Hepatocyte (in vitro differentiated cells): ENCODE measurements at regions not wholly inside any gene's neighbourhood (a gene's known extent, or its start where the extent isn't known, plus 50 kb on each side); places are given as distances from the start of the nearest gene placed in this dataset.
A peak's percentile ranks its signal among the peaks of the same experiment; 100 is the strongest.

Experiments
- DNase-seq: peaks from one replicate; pipeline ENCODE4 v3.0.0-alpha.2; 2016; ENCODE audit warnings: low spot score
- H2AFZ ChIP-seq: fragments of 200-600 bp; sonication (generic); 2 replicates; pipeline ENCODE4 v1.6.0; 2016; ENCODE audit warnings: antibody characterized with exemption, mild to moderate bottlenecking
- H3K27ac ChIP-seq: fragments of 200-600 bp; sonication (generic); 2 replicates; pipeline ENCODE4 v1.5.1; 2016; ENCODE audit warnings: mild to moderate bottlenecking
- H3K27me3 ChIP-seq: fragments of 200-600 bp; sonication (generic); 2 replicates; pipeline ENCODE4 v1.6.1; 2016
- H3K36me3 ChIP-seq: fragments of 200-600 bp; sonication (generic); replicated peaks from 2 replicates; pipeline ENCODE4 v1.5.1; 2016; ENCODE audit warnings: low read depth; ENCODE audit not compliant: insufficient read depth
- H3K4me1 ChIP-seq: fragments of 200-600 bp; sonication (generic); 2 replicates; pipeline ENCODE4 v1.5.1; 2016; ENCODE audit warnings: mild to moderate bottlenecking, moderate library complexity; ENCODE audit not compliant: insufficient read depth
- H3K4me2 ChIP-seq: fragments of 200-600 bp; sonication (generic); 2 replicates; pipeline ENCODE4 v1.6.0; 2016
- H3K4me3 ChIP-seq: fragments of 200-600 bp; sonication (generic); 2 replicates; pipeline ENCODE4 v1.5.1; 2016; ENCODE audit warnings: mild to moderate bottlenecking
- H3K79me2 ChIP-seq: fragments of 200-600 bp; sonication (generic); 2 replicates; pipeline ENCODE4 v1.6.0; 2017; ENCODE audit warnings: mild to moderate bottlenecking
- H3K9me2 ChIP-seq: fragments of 200-600 bp; sonication (generic); replicated peaks from 2 replicates; pipeline ENCODE4 v1.6.0; 2017; ENCODE audit warnings: mild to moderate bottlenecking; ENCODE audit not compliant: insufficient read depth
- H3K9me3 ChIP-seq: fragments of 200-600 bp; sonication (generic); 2 replicates; pipeline ENCODE4 v1.5.1; 2016; ENCODE audit warnings: low read depth, mild to moderate bottlenecking
- H4K20me1 ChIP-seq: fragments of 200-600 bp; sonication (generic); 2 replicates; pipeline ENCODE4 v1.6.0; 2016; ENCODE audit warnings: mild to moderate bottlenecking; ENCODE audit not compliant: insufficient read depth, poor library complexity, severe bottlenecking
- EZH2 ChIP-seq: fragments of 200-600 bp; sonication (generic); IDR thresholded peaks from 2 replicates; pipeline ENCODE4 v1.6.1; 2016; ENCODE audit warnings: antibody characterized with exemption, mild to moderate bottlenecking, borderline replicate concordance
- EZH2phosphoT487 ChIP-seq: fragments of 200-600 bp; sonication (generic); IDR thresholded peaks from one replicate; pipeline ENCODE4 v1.6.1; 2018; ENCODE audit warnings: antibody characterized with exemption, mild to moderate bottlenecking, low read depth, moderate library complexity; ENCODE audit not compliant: unreplicated experiment, severe bottlenecking
- WGBS: methylation state at CpG from one replicate; pipeline ENCODE4 v1.1.6; 2016; ENCODE audit warnings: low lambda C conversion rate; ENCODE audit errors: missing lambda C conversion rate; 5-methylcytosine and 5-hydroxymethylcytosine counted together
- TF ChIP-seq, protein P1 (sequence below): fragments of 200-600 bp; sonication (generic); IDR thresholded peaks from 2 replicates; pipeline ENCODE4 v1.5.1; 2016; ENCODE audit warnings: antibody characterized with exemption, mild to moderate bottlenecking; ENCODE audit not compliant: poor library complexity

DNA sequence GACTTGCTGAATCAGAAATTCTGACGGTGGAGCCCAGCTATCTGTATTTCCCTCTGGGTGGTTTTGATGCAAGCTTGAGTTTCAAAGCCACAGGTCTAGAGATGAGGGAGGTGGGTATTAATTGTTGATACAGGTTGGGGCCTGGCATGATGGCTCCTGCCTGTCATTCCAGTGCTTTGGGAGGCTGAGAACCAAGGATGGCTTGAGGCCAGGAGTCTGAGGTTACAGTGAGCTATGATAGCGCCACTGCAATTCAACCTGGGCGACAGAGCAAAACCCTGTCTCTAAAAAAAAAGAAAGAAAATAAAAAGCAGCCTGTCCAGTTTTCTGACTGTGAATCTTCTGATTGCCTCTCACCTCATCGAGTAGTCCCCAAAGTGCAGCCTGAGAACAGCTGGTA, 184.8 kb upstream of the SASH1 start:
- Histone ChIP-seq H3K9me2 (no peaks in the 10 kb centered on the region), H3K27me3 (no peaks in the 10 kb centered on the region), H3K4me3 (no peak overlapping the region), H3K36me3 (no peaks in the 10 kb centered on the region), H2AFZ (no peak overlapping the region), H3K4me1 (no peaks in the 10 kb centered on the region), H3K9me3 (no peaks in the 10 kb centered on the region), H3K4me2 (no peak overlapping the region), H4K20me1 (no peaks in the 10 kb centered on the region), H3K27ac (no peak overlapping the region), H3K79me2 (no peaks in the 10 kb centered on the region)
- TF ChIP-seq, protein P1, sequence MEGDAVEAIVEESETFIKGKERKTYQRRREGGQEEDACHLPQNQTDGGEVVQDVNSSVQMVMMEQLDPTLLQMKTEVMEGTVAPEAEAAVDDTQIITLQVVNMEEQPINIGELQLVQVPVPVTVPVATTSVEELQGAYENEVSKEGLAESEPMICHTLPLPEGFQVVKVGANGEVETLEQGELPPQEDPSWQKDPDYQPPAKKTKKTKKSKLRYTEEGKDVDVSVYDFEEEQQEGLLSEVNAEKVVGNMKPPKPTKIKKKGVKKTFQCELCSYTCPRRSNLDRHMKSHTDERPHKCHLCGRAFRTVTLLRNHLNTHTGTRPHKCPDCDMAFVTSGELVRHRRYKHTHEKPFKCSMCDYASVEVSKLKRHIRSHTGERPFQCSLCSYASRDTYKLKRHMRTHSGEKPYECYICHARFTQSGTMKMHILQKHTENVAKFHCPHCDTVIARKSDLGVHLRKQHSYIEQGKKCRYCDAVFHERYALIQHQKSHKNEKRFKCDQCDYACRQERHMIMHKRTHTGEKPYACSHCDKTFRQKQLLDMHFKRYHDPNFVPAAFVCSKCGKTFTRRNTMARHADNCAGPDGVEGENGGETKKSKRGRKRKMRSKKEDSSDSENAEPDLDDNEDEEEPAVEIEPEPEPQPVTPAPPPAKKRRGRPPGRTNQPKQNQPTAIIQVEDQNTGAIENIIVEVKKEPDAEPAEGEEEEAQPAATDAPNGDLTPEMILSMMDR, result no peak
- no peak for DNase-seq
- 85% methylated on average over 4 of the region's 4 CpGs for WGBS

DNA sequence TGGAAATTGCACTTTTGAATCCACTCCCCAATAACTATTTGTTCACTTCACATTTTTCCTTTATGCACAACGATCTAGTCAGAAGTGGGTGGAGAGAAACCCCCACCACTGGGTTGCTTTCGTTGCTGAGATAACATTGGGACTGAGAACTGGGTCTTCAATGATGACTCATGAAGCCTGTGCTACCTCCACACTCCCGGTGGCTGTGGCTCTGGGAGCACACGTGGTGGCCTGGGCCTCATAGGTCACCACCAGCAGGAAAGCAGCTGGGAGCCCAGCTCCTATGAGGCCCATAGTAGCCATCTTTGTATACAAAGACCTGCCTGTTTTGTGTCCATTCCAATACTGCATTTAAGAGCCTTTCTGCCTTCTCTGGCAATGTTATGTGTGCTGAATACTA, 178.0 kb upstream of the SASH1 start:
- Histone ChIP-seq H3K9me3 (no peaks in the 10 kb centered on the region), H4K20me1 (no peaks in the 10 kb centered on the region), H3K36me3 (no peaks in the 10 kb centered on the region), H3K4me1 (no peaks in the 10 kb centered on the region), H3K79me2 (no peaks in the 10 kb centered on the region), H3K4me2 (no peak overlapping the region), H2AFZ (no peak overlapping the region), H3K27ac (no peak overlapping the region), H3K4me3 (no peak overlapping the region), H3K27me3 (no peaks in the 10 kb centered on the region), H3K9me2 (no peaks in the 10 kb centered on the region)
- DNase-seq, result no peak
- TF ChIP-seq, protein P1, result no peak
- no peak for TF ChIP-seq EZH2
- no peak for TF ChIP-seq EZH2phosphoT487
- WGBS, result 44% methylated on average over 4 of the region's 4 CpGs

DNA sequence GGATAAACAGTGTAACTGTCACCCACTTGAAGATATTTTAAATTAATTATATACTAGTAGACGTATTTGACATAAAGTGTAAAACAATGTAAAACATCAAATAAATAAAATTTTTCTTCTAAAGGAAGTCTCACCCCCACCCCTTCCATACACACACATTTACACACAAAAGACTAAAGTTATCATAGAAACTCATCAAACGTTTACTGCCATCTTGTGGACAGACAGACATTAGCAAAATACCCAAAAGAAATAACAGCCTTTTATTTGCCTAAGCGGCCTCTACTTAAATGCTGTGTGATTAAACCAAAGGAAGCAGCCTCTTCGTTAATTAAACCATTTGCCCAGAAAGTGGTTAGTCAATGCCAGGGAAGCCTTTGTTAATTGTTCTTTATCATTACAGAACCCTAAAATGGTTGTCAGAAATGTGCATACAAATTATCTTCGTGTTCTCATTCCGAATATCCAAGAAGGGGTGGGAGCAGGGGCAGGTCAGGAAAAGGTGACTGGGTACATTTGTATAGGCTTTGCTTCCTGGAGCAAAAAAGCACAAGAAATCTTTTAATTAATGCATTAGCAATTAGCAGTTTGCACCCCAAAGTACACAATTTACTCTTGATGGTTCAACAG, 176.2 kb upstream of the SASH1 start:
- TF ChIP-seq, protein P1, result peak; percentile 77
- no peak for TF ChIP-seq EZH2phosphoT487
- Histone ChIP-seq H3K27ac (no peak overlapping the region), H3K9me3 (no peaks in the 10 kb centered on the region), H3K4me1 (no peaks in the 10 kb centered on the region), H3K9me2 (no peaks in the 10 kb centered on the region), H4K20me1 (no peaks in the 10 kb centered on the region), H3K4me2 (no peak overlapping the region), H3K4me3 (no peak overlapping the region), H2AFZ (no peak overlapping the region), H3K36me3 (no peaks in the 10 kb centered on the region), H3K27me3 (no peaks in the 10 kb centered on the region), H3K79me2 (no peaks in the 10 kb centered on the region)
- 35% methylated on average over 6 of the region's 6 CpGs for WGBS
- DNase-seq, result peak; percentile 66

DNA sequence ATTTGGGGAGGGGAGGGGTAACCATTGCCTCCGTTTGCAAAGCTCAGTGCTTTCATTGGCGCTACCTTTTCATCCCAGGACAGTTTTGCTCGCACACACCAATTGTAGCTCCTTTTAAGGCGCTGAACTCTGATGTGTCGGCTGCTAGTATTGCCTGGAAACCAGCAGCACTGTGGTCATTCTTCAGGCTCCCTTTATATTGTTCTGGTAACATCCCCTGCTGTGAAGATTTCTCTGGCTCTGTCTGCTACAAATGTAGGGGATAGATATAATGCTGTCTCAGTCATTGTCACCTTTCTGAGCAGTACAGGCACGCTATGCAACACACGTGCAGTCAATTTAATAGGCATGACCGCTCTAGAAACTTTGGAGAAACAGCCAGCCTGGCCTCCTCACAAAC, 172.9 kb upstream of the SASH1 start:
- no peak overlapping the region for H3K4me3 ChIP-seq
- H3K9me3 ChIP-seq, result no peaks in the 10 kb centered on the region
- TF ChIP-seq EZH2phosphoT487 (no peak), EZH2 (no peak)
- TF ChIP-seq, protein P1, result no peak
- no peak overlapping the region for H3K27ac ChIP-seq
- H4K20me1 ChIP-seq, result no peaks in the 10 kb centered on the region
- DNase-seq, result no peak
- H3K79me2 ChIP-seq, result no peaks in the 10 kb centered on the region
- H2AFZ ChIP-seq, result no peak overlapping the region
- H3K27me3 ChIP-seq, result no peaks in the 10 kb centered on the region
- no peaks in the 10 kb centered on the region for H3K36me3 ChIP-seq
- no peak overlapping the region for H3K4me2 ChIP-seq
- WGBS, result 87% methylated on average over 8 of the region's 8 CpGs
- H3K9me2 ChIP-seq, result no peaks in the 10 kb centered on the region
- no peaks in the 10 kb centered on the region for H3K4me1 ChIP-seq
